MM.1S (cell line): ENCODE measurements at regions not wholly inside any gene's neighbourhood (a gene's known extent, or its start where the extent isn't known, plus 50 kb on each side); places are given as distances from the start of the nearest gene placed in this dataset.

Source experiments
- EZH2 ChIP-seq: fragments of 300-600 bp; sonication (generic); optimal IDR thresholded peaks from 2 replicates; pipeline ENCODE3; 2017; ENCODE audit warnings: low read depth, mild to moderate bottlenecking, antibody characterized with exemption, low read length, mixed read lengths
- EZH2phosphoT487 ChIP-seq: fragments of 300-600 bp; sonication (generic); IDR thresholded peaks from 2 replicates; pipeline ENCODE4 v1.6.1; 2018; ENCODE audit warnings: antibody characterized with exemption, low read length
- TF ChIP-seq, protein P1 (sequence below): fragments of 300-600 bp; sonication (generic); IDR thresholded peaks from 2 replicates; pipeline ENCODE4 v1.5.1; 2016; ENCODE audit warnings: antibody characterized with exemption, low read length, mixed read lengths

DNA sequence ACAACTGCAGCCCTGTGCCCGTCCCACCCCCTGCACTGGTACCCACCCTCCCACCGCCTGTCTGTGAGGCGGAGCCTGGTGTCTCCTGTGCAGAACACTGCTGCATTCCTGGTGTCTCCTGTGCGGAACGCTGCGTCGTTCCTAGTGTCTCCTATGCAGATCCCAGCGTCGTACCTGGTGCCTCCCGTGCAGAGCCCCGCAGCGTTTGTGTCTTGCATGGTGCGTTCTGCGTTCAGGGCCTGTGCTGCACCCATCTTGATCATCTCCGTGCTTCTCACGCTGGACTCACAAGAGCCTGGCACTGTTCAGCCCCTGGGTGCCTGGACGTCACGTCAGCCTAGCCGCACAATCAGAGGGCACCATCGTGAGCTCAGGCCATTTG is 248.6 kb upstream of the SALL3 start:
- TF ChIP-seq, protein P1, sequence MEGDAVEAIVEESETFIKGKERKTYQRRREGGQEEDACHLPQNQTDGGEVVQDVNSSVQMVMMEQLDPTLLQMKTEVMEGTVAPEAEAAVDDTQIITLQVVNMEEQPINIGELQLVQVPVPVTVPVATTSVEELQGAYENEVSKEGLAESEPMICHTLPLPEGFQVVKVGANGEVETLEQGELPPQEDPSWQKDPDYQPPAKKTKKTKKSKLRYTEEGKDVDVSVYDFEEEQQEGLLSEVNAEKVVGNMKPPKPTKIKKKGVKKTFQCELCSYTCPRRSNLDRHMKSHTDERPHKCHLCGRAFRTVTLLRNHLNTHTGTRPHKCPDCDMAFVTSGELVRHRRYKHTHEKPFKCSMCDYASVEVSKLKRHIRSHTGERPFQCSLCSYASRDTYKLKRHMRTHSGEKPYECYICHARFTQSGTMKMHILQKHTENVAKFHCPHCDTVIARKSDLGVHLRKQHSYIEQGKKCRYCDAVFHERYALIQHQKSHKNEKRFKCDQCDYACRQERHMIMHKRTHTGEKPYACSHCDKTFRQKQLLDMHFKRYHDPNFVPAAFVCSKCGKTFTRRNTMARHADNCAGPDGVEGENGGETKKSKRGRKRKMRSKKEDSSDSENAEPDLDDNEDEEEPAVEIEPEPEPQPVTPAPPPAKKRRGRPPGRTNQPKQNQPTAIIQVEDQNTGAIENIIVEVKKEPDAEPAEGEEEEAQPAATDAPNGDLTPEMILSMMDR = no peak
- TF ChIP-seq EZH2 = no peak
- TF ChIP-seq EZH2phosphoT487 = no peak
